GM18951 (cell line): ENCODE measurements at regions not wholly inside any gene's neighbourhood (a gene's known extent, or its start where the extent isn't known, plus 50 kb on each side); places are given as distances from the start of the nearest gene placed in this dataset.
"Not testable (repeated sequence)": the region's sequence is repeated elsewhere in the genome, so short reads cannot be mapped to it uniquely, and the experiment has no call there.

Experiments used
- POLR2A ChIP-seq: IDR thresholded peaks from 4 replicates; pipeline ENCODE4 v1.6.1; 2011; ENCODE audit warnings: mild to moderate bottlenecking; ENCODE audit not compliant: insufficient read length, insufficient read depth; ENCODE audit errors: extremely low read depth
- in situ Hi-C: fragments of 300-500 bp; cut with MboI; formaldehyde crosslinking; loops from one replicate; pipeline ENCODE4 v1.12.0; 2022; ENCODE audit warnings: low sequenced_read_pairs, mixed read lengths, inconsistent platforms; ENCODE audit not compliant: unreplicated experiment

DNA sequence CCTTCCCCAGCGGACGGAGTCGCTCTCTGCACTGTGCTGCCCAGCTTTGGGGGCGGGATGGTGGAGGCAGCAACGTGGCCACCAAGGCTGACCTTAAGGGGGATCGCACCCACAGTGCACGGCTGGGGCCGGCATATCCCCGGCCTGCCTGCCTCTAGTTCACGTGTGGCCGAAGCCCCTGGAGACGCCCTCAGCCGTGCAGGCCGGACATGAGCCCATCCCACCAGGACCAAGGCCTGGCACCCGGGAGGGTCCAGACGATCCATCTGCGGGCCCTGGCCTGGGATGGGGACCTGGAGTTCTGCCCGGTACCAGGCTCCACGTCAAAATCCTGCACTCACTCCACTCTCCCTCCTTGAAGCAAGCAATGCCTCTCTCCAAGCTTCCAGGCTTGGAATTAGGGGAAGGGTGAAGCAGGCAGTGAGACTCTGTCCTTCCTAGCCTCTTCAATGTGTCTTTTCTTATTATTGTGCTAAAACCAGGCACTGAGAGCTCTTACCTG lies 520.8 kb downstream of the REEP3 start:
- in situ Hi-C loops: no loop called here
- no peak for TF ChIP-seq POLR2A

GRCh38 chr10:64044098-64044497 lies 522.9 kb downstream of the REEP3 start:
- in situ Hi-C loops: no loop called here
- TF ChIP-seq POLR2A: no peak

DNA sequence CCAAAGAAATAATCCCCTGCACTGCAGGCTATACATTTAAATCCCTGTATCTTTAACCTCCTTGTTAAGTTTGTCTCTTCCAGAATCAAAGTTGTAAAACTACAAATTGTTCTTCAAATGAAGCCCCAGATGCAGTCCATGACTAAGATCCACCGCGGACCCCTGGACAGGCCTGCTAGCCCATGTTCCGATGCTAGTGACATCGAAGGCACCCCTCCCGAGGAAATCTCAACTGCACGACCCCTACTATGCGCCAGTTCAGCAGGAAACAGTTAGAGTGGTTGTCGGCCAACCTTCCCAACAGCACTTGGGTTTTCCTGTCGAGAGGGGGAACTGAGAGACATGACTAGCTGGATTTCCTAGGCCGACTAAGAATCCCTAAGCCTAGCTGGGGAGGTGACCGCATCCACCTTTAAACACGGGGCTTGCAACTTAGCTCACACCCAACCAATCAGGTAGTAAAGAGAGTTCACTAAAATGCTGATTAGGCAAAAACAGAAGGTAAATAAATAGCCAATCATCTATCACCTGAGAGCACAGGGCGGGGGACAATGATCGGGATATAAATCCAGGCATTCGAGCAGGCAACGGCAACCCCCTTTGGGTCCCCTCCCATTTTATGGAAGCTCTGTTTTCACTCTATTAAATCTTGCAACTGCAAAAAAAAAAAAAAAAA lies 523.9 kb downstream of the REEP3 start:
- in situ Hi-C loops: not testable (repeated sequence)

DNA sequence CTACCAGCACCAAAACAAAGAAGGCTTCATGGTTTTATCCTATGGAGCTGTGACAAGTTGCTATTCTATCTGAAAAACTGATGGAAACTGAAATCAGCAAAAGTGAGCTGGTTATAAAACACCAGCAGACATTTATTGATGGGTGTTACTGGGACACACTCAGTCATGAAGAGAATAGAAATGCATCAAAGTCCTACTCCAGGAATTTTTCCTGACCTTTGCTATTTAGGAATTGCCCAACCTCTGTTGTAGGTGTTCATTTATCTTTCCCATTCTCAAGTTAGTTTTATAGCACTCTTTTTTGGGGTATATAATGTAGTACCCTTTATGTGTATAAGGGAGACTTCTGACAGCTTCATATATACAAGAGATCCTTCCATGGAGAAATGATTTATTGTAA lies 533.2 kb downstream of the REEP3 start:
- in situ Hi-C loops: no loop called here

DNA sequence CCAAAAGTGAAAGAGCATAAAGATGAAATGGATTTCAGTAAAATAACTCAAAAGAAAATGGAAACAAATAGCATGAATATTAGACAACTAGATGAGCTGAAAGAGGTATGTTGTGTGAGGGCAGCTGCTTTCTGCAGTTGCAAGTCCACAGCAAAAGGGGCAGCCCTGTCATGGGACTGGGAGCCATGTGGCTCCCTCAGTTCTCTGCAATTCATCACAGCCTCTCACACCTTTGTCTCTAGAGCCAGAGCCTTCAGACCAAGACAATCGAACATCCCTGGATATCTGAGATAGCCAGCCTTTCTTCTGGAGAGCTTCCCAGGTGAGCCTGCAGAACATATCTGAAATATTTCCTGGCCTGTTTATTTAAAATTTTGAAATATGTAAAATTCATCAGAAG lies 538.7 kb downstream of the REEP3 start:
- in situ Hi-C loops: no loop called here

More for the DNA sequence above, 533.2 kb downstream of the REEP3 start:
- no peak for TF ChIP-seq POLR2A

GRCh38 chr10:64060389-64060788 lies 539.2 kb downstream of the REEP3 start:
- no peak for TF ChIP-seq POLR2A
- in situ Hi-C loops: no loop called here

More for the DNA sequence above, 538.7 kb downstream of the REEP3 start:
- no peak for TF ChIP-seq POLR2A

DNA sequence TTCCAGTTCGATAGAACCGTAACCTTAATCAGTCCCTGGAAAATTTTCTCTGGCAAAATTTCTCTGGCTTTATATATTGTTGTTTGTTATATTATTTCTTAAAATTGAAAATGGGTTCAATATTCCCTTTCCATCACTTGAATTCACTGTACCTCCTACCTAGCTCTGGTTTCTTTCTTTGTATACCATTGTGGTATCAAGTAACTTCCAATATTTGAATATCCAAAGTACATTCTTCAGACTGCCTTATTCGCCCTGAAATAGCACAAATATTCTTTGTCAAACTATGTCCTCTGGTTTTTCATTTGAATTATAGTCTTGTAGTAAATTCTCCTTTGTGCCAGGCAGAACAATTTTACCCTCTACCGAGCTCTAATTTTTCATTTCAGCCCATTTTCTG lies 541.6 kb downstream of the REEP3 start:
- in situ Hi-C loops: no loop called here
- no peak for TF ChIP-seq POLR2A

DNA sequence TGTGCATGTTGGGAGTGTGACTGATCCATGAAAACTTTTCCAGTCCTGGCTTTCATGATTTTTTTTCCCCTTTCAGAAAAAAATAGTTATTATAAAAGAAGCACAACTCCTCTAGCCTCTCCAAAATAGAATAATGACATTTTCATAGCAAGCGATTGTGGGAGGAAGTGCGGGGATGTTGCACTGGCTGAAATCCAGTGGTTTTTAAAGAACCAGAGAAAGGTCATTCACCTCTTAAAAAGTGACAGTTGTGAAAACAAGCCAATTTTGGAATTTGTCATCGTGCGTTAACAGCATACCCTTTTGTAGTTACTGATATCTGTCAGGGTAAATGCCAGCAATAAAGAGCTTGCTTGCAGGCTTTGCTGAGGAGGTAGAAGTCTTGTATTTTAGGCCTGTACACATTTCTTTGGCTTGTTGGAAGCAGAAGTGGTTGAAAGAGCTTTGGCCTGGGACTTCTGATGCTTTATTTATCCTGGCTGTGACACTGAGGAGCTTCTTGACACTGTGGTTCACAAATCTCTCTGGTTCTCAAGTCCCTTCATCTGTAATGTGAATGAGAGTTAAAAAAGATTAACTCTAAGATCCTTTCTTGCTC lies 545.9 kb downstream of the REEP3 start:
- TF ChIP-seq POLR2A: no peak
- in situ Hi-C loops: no loop called here

GRCh38 chr10:64067859-64068258 lies 546.7 kb downstream of the REEP3 start:
- TF ChIP-seq POLR2A: no peak
- in situ Hi-C loops: no loop called here

GRCh38 chr10:64070241-64070640 lies 549.0 kb downstream of the REEP3 start:
- in situ Hi-C loops: no loop called here
- TF ChIP-seq POLR2A: no peak

DNA sequence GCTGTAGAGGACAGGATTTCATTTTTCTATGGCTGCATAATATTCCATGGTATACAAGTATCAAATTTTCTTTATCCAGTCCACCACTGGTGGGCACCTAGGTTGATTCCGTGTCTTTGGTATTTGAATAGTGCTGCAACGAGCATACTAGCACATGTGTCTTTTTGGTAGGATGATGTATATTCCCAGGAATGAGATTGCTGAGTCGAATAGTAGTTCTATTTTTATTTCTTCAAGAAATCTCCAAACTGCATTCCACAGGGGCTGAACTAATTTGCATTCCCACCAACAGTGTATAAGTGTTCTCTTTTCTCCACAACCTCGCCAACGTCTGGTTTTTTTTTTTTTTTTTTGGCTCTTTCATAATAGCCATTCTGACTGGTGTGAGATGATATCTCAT lies 550.0 kb downstream of the REEP3 start:
- in situ Hi-C loops: no loop called here
- TF ChIP-seq POLR2A: no peak

GRCh38 chr10:64075604-64076003 lies 554.4 kb downstream of the REEP3 start:
- in situ Hi-C loops: no loop called here

GRCh38 chr10:64076322-64076940 lies 555.2 kb downstream of the REEP3 start:
- in situ Hi-C loops: no loop called here
- TF ChIP-seq POLR2A: no peak

More at GRCh38 chr10:64075604-64076003, 554.4 kb downstream of the REEP3 start:
- no peak for TF ChIP-seq POLR2A

DNA sequence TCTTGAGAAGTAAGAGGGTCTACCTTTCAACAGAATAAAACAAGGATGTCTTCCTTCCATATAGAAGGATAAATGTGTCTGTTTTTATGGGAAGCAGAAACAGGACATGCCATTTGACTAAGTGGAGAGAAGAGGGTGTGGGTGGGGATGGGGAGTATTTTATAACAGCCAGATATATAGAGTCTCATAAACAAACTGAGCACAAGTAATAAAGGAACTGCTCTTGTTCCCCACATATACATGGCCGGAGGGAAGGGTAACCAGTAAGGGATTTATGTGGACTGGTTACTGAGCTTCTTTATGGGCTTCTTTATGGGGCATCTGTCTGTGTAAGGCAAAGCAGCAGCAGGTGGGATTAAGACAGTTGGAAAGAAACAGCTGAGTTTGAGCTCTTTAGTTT lies 558.1 kb downstream of the REEP3 start:
- in situ Hi-C loops: no loop called here
- TF ChIP-seq POLR2A: no peak
